Mesendoderm (in vitro differentiated cells): ENCODE measurements at regions not wholly inside any gene's neighbourhood (a gene's known extent, or its start where the extent isn't known, plus 50 kb on each side); places are given as distances from the start of the nearest gene placed in this dataset.
"Not testable (repeated sequence)": the region's sequence is repeated elsewhere in the genome, so short reads cannot be mapped to it uniquely, and the experiment has no call there.

Experiments used
- DNase-seq: peaks from one replicate; pipeline ENCODE4 v3.0.0; 2013
- H2AK5ac ChIP-seq: 2 replicates; pipeline ENCODE4 v1.6.1; 2013; ENCODE audit warnings: low read length, inconsistent platforms
- H2BK120ac ChIP-seq: 2 replicates; pipeline ENCODE4 v1.6.1; 2013; ENCODE audit warnings: low read depth, mild to moderate bottlenecking, low read length, moderate library complexity, mixed read lengths
- H2BK15ac ChIP-seq: replicated peaks from 2 replicates; pipeline ENCODE4 v1.6.1; 2013; ENCODE audit warnings: low read depth, mild to moderate bottlenecking, moderate library complexity
- H2BK5ac ChIP-seq: 2 replicates; pipeline ENCODE4 v1.6.1; 2013; ENCODE audit warnings: low read length, inconsistent platforms
- H3K18ac ChIP-seq: 2 replicates; pipeline ENCODE4 v1.6.1; 2013; ENCODE audit warnings: mild to moderate bottlenecking, low read length, mixed read lengths
- H3K23ac ChIP-seq: one replicate; pipeline ENCODE4 v1.6.1; 2013; ENCODE audit warnings: low read length
- H3K27ac ChIP-seq: 2 replicates; pipeline ENCODE4 v1.5.1; 2013; ENCODE audit warnings: low read depth, mild to moderate bottlenecking, inconsistent platforms, low read length, moderate library complexity
- H3K27me3 ChIP-seq: 2 replicates; pipeline ENCODE4 v1.6.1; 2013; ENCODE audit warnings: low read length, control low read depth, mild to moderate bottlenecking, inconsistent platforms; ENCODE audit not compliant: insufficient read depth, poor library complexity
- H3K36me3 ChIP-seq: 2 replicates; pipeline ENCODE4 v1.6.1; 2013; ENCODE audit warnings: low read length, inconsistent platforms; ENCODE audit not compliant: control insufficient read depth, insufficient read depth
- H3K4ac ChIP-seq: one replicate; pipeline ENCODE4 v1.6.1; 2013; ENCODE audit warnings: low read depth, mild to moderate bottlenecking, low read length, moderate library complexity
- H3K4me1 ChIP-seq: 2 replicates; pipeline ENCODE4 v1.6.1; 2013; ENCODE audit warnings: low read depth, low read length, inconsistent platforms; ENCODE audit not compliant: control insufficient read depth
- H3K4me2 ChIP-seq: 2 replicates; pipeline ENCODE4 v1.6.1; 2013; ENCODE audit warnings: low read length
- H3K4me3 ChIP-seq: 2 replicates; pipeline ENCODE4 v1.5.1; 2013; ENCODE audit warnings: mild to moderate bottlenecking, low read length
- H3K56ac ChIP-seq: one replicate; pipeline ENCODE4 v1.6.1; 2013; ENCODE audit warnings: low read length
- H3K79me1 ChIP-seq: 2 replicates; pipeline ENCODE4 v1.6.1; 2013; ENCODE audit warnings: low read length, inconsistent platforms
- H3K79me2 ChIP-seq: 2 replicates; pipeline ENCODE4 v1.6.1; 2013; ENCODE audit warnings: mild to moderate bottlenecking, low read length; ENCODE audit not compliant: control insufficient read depth, insufficient read depth
- H3K9ac ChIP-seq: 2 replicates; pipeline ENCODE4 v1.6.1; 2013; ENCODE audit warnings: low read length, inconsistent platforms
- H4K5ac ChIP-seq: one replicate; pipeline ENCODE4 v1.6.1; 2013; ENCODE audit warnings: low read length
- H4K8ac ChIP-seq: one replicate; pipeline ENCODE4 v1.6.1; 2013; ENCODE audit warnings: low read depth, mild to moderate bottlenecking, control low read depth, low read length, moderate library complexity
- WGBS: extraction: QIAGEN DNeasy Blood & Tissue Kit; methylation state at CpG from one replicate; pipeline ENCODE4 v1.1.7; 2013; ENCODE audit warnings: low lambda C conversion rate, missing lambda C conversion rate; ENCODE audit not compliant: insufficient coverage; ENCODE audit errors: extremely low coverage; 5-methylcytosine and 5-hydroxymethylcytosine counted together

- no peak overlapping the region for H3K27ac ChIP-seq
- H3K27me3 ChIP-seq, result no peaks in the 10 kb centered on the region
- no peak overlapping the region for H3K4ac ChIP-seq
- H3K36me3 ChIP-seq, result no peaks in the 10 kb centered on the region
- no peak for DNase-seq
- H4K5ac ChIP-seq, result no peak overlapping the region
- no peak overlapping the region for H3K18ac ChIP-seq
- no peak overlapping the region for H3K56ac ChIP-seq
- no peaks in the 10 kb centered on the region for H3K79me2 ChIP-seq
- no peak overlapping the region for H2BK5ac ChIP-seq
- H3K23ac ChIP-seq, result no peak overlapping the region
- WGBS, result no CpG with 5 or more reads among the region's 7 CpGs
- no peak overlapping the region for H3K9ac ChIP-seq
- no peaks in the 10 kb centered on the region for H3K79me1 ChIP-seq
- H2BK15ac ChIP-seq, result no peak overlapping the region
- H4K8ac ChIP-seq, result no peak overlapping the region
- H2AK5ac ChIP-seq, result no peak overlapping the region
- H3K4me2 ChIP-seq, result no peak overlapping the region
- H3K4me3 ChIP-seq, result no peak overlapping the region
- no peaks in the 10 kb centered on the region for H3K4me1 ChIP-seq
- H2BK120ac ChIP-seq, result no peak overlapping the region
Observed at GRCh38 chr5:96101358-96102089, 139.9 kb upstream of the ELL2 start.

- H3K36me3 ChIP-seq, H3K27me3 ChIP-seq, H2BK5ac ChIP-seq, H3K18ac ChIP-seq, H3K27ac ChIP-seq, H3K79me2 ChIP-seq, H3K4me2 ChIP-seq, H4K5ac ChIP-seq, H3K4me3 ChIP-seq, DNase-seq, H2AK5ac ChIP-seq, H4K8ac ChIP-seq, H3K4ac ChIP-seq, H2BK120ac ChIP-seq, H3K4me1 ChIP-seq, H3K23ac ChIP-seq, H2BK15ac ChIP-seq, H3K9ac ChIP-seq, H3K79me1 ChIP-seq, H3K56ac ChIP-seq: not testable (repeated sequence)
Observed at GRCh38 chr5:96097488-96097887, 135.8 kb upstream of the ELL2 start.

- Histone ChIP-seq H3K27ac (no peak overlapping the region), H4K8ac (no peak overlapping the region), H3K36me3 (no peaks in the 10 kb centered on the region), H3K79me1 (no peaks in the 10 kb centered on the region), H3K4me1 (peaks cover 5% of the 10 kb centered on the region), H2BK120ac (no peak overlapping the region), H3K56ac (no peak overlapping the region), H3K4me3 (no peak overlapping the region), H2BK15ac (no peak overlapping the region), H3K18ac (no peak overlapping the region), H2BK5ac (no peak overlapping the region), H3K4ac (no peak overlapping the region), H4K5ac (no peak overlapping the region), H3K9ac (no peak overlapping the region), H3K23ac (no peak overlapping the region), H3K4me2 (no peak overlapping the region), H3K79me2 (no peaks in the 10 kb centered on the region), H3K27me3 (no peaks in the 10 kb centered on the region), H2AK5ac (no peak overlapping the region)
- DNase-seq, result no peak
- WGBS, result no CpG with 5 or more reads among the region's 2 CpGs
Observed at GRCh38 chr5:96096724-96097123, 135.1 kb upstream of the ELL2 start.

GRCh38 chr5:96094904-96095303 lies 133.3 kb upstream of the ELL2 start:
- no peaks in the 10 kb centered on the region for H3K36me3 ChIP-seq
- no peak overlapping the region for H3K9ac ChIP-seq
- no peak overlapping the region for H4K8ac ChIP-seq
- H3K23ac ChIP-seq, result no peak overlapping the region
- H3K79me1 ChIP-seq, result no peaks in the 10 kb centered on the region
- H4K5ac ChIP-seq, result no peak overlapping the region
- no peak overlapping the region for H3K4me2 ChIP-seq
- no peak overlapping the region for H2BK120ac ChIP-seq
- H3K79me2 ChIP-seq, result no peaks in the 10 kb centered on the region
- peak overlapping the region; percentile 60 for H3K18ac ChIP-seq
- peaks cover 5% of the 10 kb centered on the region for H3K4me1 ChIP-seq
- no peak overlapping the region for H3K27ac ChIP-seq
- H2BK15ac ChIP-seq, result no peak overlapping the region
- H3K4ac ChIP-seq, result no peak overlapping the region
- no peaks in the 10 kb centered on the region for H3K27me3 ChIP-seq
- H3K56ac ChIP-seq, result no peak overlapping the region
- no peak overlapping the region for H2BK5ac ChIP-seq
- no peak overlapping the region for H3K4me3 ChIP-seq
- DNase-seq, result no peak
- H2AK5ac ChIP-seq, result no peak overlapping the region

- H3K4me1 ChIP-seq, result peaks cover 5% of the 10 kb centered on the region
- peak; percentile 50 for DNase-seq
- no peak overlapping the region for H2BK15ac ChIP-seq
- H4K5ac ChIP-seq, result no peak overlapping the region
- H3K4me2 ChIP-seq, result no peak overlapping the region
- H2AK5ac ChIP-seq, result no peak overlapping the region
- no peaks in the 10 kb centered on the region for H3K79me1 ChIP-seq
- no peak overlapping the region for H4K8ac ChIP-seq
- WGBS, result no CpG with 5 or more reads among the region's 1 CpG
- H3K56ac ChIP-seq, result no peak overlapping the region
- H3K9ac ChIP-seq, result no peak overlapping the region
- no peak overlapping the region for H3K4me3 ChIP-seq
- no peak overlapping the region for H3K4ac ChIP-seq
- H3K36me3 ChIP-seq, result no peaks in the 10 kb centered on the region
- no peak overlapping the region for H2BK5ac ChIP-seq
- no peaks in the 10 kb centered on the region for H3K79me2 ChIP-seq
- H3K23ac ChIP-seq, result no peak overlapping the region
- no peak overlapping the region for H3K18ac ChIP-seq
- H3K27me3 ChIP-seq, result no peaks in the 10 kb centered on the region
- no peak overlapping the region for H2BK120ac ChIP-seq
- no peak overlapping the region for H3K27ac ChIP-seq
Observed at GRCh38 chr5:96093890-96094381, 132.3 kb upstream of the ELL2 start.

GRCh38 chr5:96093340-96093739 lies 131.7 kb upstream of the ELL2 start:
- Histone ChIP-seq H3K56ac (no peak overlapping the region), H3K4me3 (no peak overlapping the region), H2AK5ac (peak overlapping the region; percentile 31), H2BK120ac (no peak overlapping the region), H4K8ac (no peak overlapping the region), H3K18ac (no peak overlapping the region), H4K5ac (no peak overlapping the region), H3K4me1 (peaks cover 5% of the 10 kb centered on the region), H3K23ac (no peak overlapping the region), H3K36me3 (no peaks in the 10 kb centered on the region), H3K9ac (no peak overlapping the region), H3K4me2 (no peak overlapping the region), H3K79me2 (no peaks in the 10 kb centered on the region), H2BK15ac (no peak overlapping the region), H3K27me3 (no peaks in the 10 kb centered on the region), H3K79me1 (no peaks in the 10 kb centered on the region), H3K4ac (no peak overlapping the region), H3K27ac (no peak overlapping the region), H2BK5ac (no peak overlapping the region)
- no peak for DNase-seq
- WGBS, result no CpG with 5 or more reads among the region's 3 CpGs
